H1 (cell line): ENCODE measurements at regions not wholly inside any gene's neighbourhood (a gene's known extent, or its start where the extent isn't known, plus 50 kb on each side); places are given as distances from the start of the nearest gene placed in this dataset.

Experiments used
- CTCF ChIA-PET: fragments of 300-600 bp; sonication (Branson Sonifier 250); formaldehyde crosslinking; loops from one replicate; lab custom pipeline; 2021; ENCODE audit not compliant: partially characterized antibody; lab: Charles Lee
- POLR2A ChIA-PET: fragments of 300-600 bp; sonication (Branson Sonifier 250); formaldehyde crosslinking; loops from one replicate; lab custom pipeline; 2021; ENCODE audit warnings: inconsistent platforms; ENCODE audit not compliant: partially characterized antibody; lab: Charles Lee
- DNase-seq, 2 experiments: peaks; one replicate each; pipeline versions ENCODE4 v3.0.0 to v3.0.0-alpha.2; 2010 to 2022; ENCODE audit warnings: low spot score in 2 of 2, low read depth in 1 of 2, mixed read lengths in 1 of 2
- FAIRE-seq: peaks from 2 replicates; lab custom pipeline; 2011; peaks lifted over from hg19 to GRCh38; lab: Jason Lieb, UNC
- H2AFZ ChIP-seq: 2 replicates; pipeline ENCODE4 v1.8.1; 2012; ENCODE audit warnings: low read length, inconsistent platforms
- H2AK5ac ChIP-seq: 2 replicates; pipeline ENCODE4 v1.6.1; 2013; ENCODE audit warnings: low read depth, low read length
- H2BK120ac ChIP-seq: replicated peaks from 2 replicates; pipeline ENCODE3; 2013; ENCODE audit warnings: low read depth, low read length, inconsistent platforms
- H2BK12ac ChIP-seq: 2 replicates; pipeline ENCODE4 v1.6.1; 2013; ENCODE audit warnings: low read depth, low read length
- H2BK15ac ChIP-seq: 2 replicates; pipeline ENCODE4 v1.6.1; 2013; ENCODE audit warnings: low read length
- H2BK20ac ChIP-seq: 2 replicates; pipeline ENCODE4 v1.6.1; 2013; ENCODE audit warnings: low read length
- H2BK5ac ChIP-seq: 2 replicates; pipeline ENCODE4 v1.6.1; 2013; ENCODE audit warnings: low read depth, low read length
- H3K14ac ChIP-seq: 2 replicates; pipeline ENCODE4 v1.6.1; 2013; ENCODE audit warnings: inconsistent platforms; ENCODE audit not compliant: insufficient read length
- H3K18ac ChIP-seq: 2 replicates; pipeline ENCODE4 v1.6.1; 2013; ENCODE audit warnings: low read length; ENCODE audit errors: extremely low read depth
- H3K23ac ChIP-seq: 2 replicates; pipeline ENCODE4 v1.6.1; 2013; ENCODE audit warnings: inconsistent platforms; ENCODE audit not compliant: insufficient read length
- H3K23me2 ChIP-seq: 2 replicates; pipeline ENCODE4 v1.6.1; 2013; ENCODE audit warnings: low read depth, low read length
- H3K27ac ChIP-seq: 2 replicates; pipeline ENCODE4 v1.6.1; 2011; ENCODE audit warnings: low read depth, low read length, inconsistent platforms
- H3K27me3 ChIP-seq, 4 experiments: replicated peaks in 1 of 4; 1 replicate in 1 of 4; 2 replicates in 3 of 4; pipeline versions ENCODE4 v1.6.1 to v1.8.1; 2011 to 2013; ENCODE audit warnings: low read length in 3 of 4, mild to moderate bottlenecking in 3 of 4, inconsistent platforms in 2 of 4, mixed read lengths in 2 of 4, moderate library complexity in 1 of 4; ENCODE audit not compliant: control insufficient read depth in 3 of 4, insufficient read depth in 3 of 4; ENCODE audit errors: extremely low read depth in 1 of 4
- H3K36me3 ChIP-seq, 4 experiments: 2 replicates each; pipeline versions ENCODE4 v1.6.1 to v1.8.1; 2011 to 2013; ENCODE audit warnings: mild to moderate bottlenecking in 4 of 4, low read length in 3 of 4, moderate library complexity in 2 of 4, control low read depth in 1 of 4, inconsistent platforms in 1 of 4; ENCODE audit not compliant: insufficient read depth in 4 of 4, control insufficient read depth in 2 of 4
- H3K4ac ChIP-seq: replicated peaks from 2 replicates; pipeline ENCODE3; 2013; ENCODE audit warnings: low read length, low read depth, mixed read lengths, inconsistent platforms; ENCODE audit not compliant: insufficient read length
- H3K4me1 ChIP-seq, 4 experiments: replicated peaks in 1 of 4; 1 replicate in 1 of 4; 2 replicates in 3 of 4; pipeline versions ENCODE4 v1.6.1 to v1.8.1; 2011 to 2013; ENCODE audit warnings: low read length in 3 of 4, inconsistent platforms in 2 of 4, mixed read lengths in 1 of 4; ENCODE audit not compliant: insufficient read depth in 4 of 4, control insufficient read depth in 3 of 4
- H3K4me2 ChIP-seq, 2 experiments: 2 replicates each; pipeline versions ENCODE4 v1.6.1 to v1.8.1; 2011 to 2013; ENCODE audit warnings: low read depth in 2 of 2, low read length in 2 of 2, control low read depth in 1 of 2, inconsistent platforms in 1 of 2, mild to moderate bottlenecking in 1 of 2; ENCODE audit not compliant: insufficient read depth in 1 of 2
- H3K4me3 ChIP-seq, 4 experiments: fragments of 200-600, 300-600 bp in 1 of 4; sonication (generic), shearing (Covaris generic), sonication (Bioruptor Twin) in 1 of 4; 2 replicates each; pipeline versions ENCODE4 v1.5.1 to v1.8.1; 2011 to 2016; ENCODE audit warnings: low read length in 4 of 4, low read depth in 3 of 4, control low read depth in 2 of 4, inconsistent platforms in 2 of 4, mild to moderate bottlenecking in 2 of 4, mixed read lengths in 1 of 4, moderate library complexity in 1 of 4; ENCODE audit not compliant: insufficient read depth in 2 of 4; ENCODE audit errors: extremely low read depth in 1 of 4
- H3K56ac ChIP-seq: replicated peaks from 2 replicates; pipeline ENCODE3; 2013; ENCODE audit warnings: low read depth, mild to moderate bottlenecking, mixed read lengths, low read length, inconsistent platforms; ENCODE audit not compliant: insufficient read length
- H3K79me1 ChIP-seq: 2 replicates; pipeline ENCODE4 v1.6.1; 2013; ENCODE audit warnings: low read depth, low read length, control low read depth
- H3K79me2 ChIP-seq, 2 experiments: 2 replicates each; pipeline versions ENCODE4 v1.6.1 to v1.8.1; 2012 to 2013; ENCODE audit warnings: low read length in 2 of 2, mild to moderate bottlenecking in 2 of 2, inconsistent platforms in 1 of 2; ENCODE audit not compliant: insufficient read depth in 2 of 2, control insufficient read depth in 1 of 2
- H3K9ac ChIP-seq, 4 experiments: replicated peaks in 1 of 4; 1 replicate in 1 of 4; 2 replicates in 3 of 4; pipeline versions ENCODE4 v1.6.1 to v1.8.1; 2011 to 2013; ENCODE audit warnings: low read depth in 3 of 4, low read length in 3 of 4, control low read depth in 2 of 4, mild to moderate bottlenecking in 2 of 4, moderate library complexity in 2 of 4, inconsistent platforms in 1 of 4; ENCODE audit errors: extremely low read depth in 1 of 4
- H3K9me3 ChIP-seq, 2 experiments: 2 replicates each; pipeline versions ENCODE4 v1.6.1 to v1.8.1; 2012 to 2013; ENCODE audit warnings: mild to moderate bottlenecking in 2 of 2, moderate library complexity in 2 of 2, control low read depth in 1 of 2, inconsistent platforms in 1 of 2, low read depth in 1 of 2, low read length in 1 of 2, mixed read lengths in 1 of 2; ENCODE audit not compliant: insufficient read depth in 2 of 2
- H4K20me1 ChIP-seq, 2 experiments: replicated peaks in 1 of 2; 2 replicates each; pipeline versions ENCODE3 to v1.8.1; 2011 to 2013; ENCODE audit warnings: inconsistent platforms in 2 of 2, low read length in 2 of 2, mild to moderate bottlenecking in 1 of 2; ENCODE audit not compliant: insufficient read depth in 2 of 2, control insufficient read depth in 1 of 2
- H4K5ac ChIP-seq: 2 replicates; pipeline ENCODE4 v1.6.1; 2013; ENCODE audit warnings: low read length, low read depth, mixed read lengths, inconsistent platforms; ENCODE audit not compliant: insufficient read length
- H4K8ac ChIP-seq: 2 replicates; pipeline ENCODE4 v1.8.0; 2013; ENCODE audit warnings: mild to moderate bottlenecking, moderate library complexity, low read length, inconsistent platforms; ENCODE audit not compliant: insufficient read depth; ENCODE audit errors: extremely low read depth
- H4K91ac ChIP-seq: replicated peaks from 2 replicates; pipeline ENCODE3; 2013; ENCODE audit warnings: low read length, mixed read lengths, inconsistent platforms; ENCODE audit not compliant: insufficient read length
- CEBPB ChIP-seq: IDR thresholded peaks from 2 replicates; pipeline ENCODE4 v1.6.1; 2012; ENCODE audit warnings: low read depth, low read length
- JUND ChIP-seq: IDR thresholded peaks from 2 replicates; pipeline ENCODE4 v1.6.1; 2011; ENCODE audit warnings: mild to moderate bottlenecking, improper control_type of control experiment, low read length
- POLR2AphosphoS5 ChIP-seq: IDR thresholded peaks from 2 replicates; pipeline ENCODE4 v1.6.1; 2011; ENCODE audit warnings: low read depth, low read length
- RXRA ChIP-seq: IDR thresholded peaks from 2 replicates; pipeline ENCODE4 v1.6.1; 2011; ENCODE audit warnings: low read depth, mild to moderate bottlenecking, low read length, moderate library complexity; ENCODE audit not compliant: insufficient read depth
- WGBS, 2 experiments: shearing (Covaris generic) in 1 of 2; methylation state at CpG; one replicate each; pipeline versions ENCODE4 v1.1.6 to v1.1.7; 2013 to 2015; ENCODE audit warnings: low lambda C conversion rate in 2 of 2, mixed read lengths in 2 of 2, inconsistent platforms in 1 of 2, low coverage in 1 of 2, missing lambda C conversion rate in 1 of 2; ENCODE audit not compliant: insufficient replicate concordance in 2 of 2, insufficient coverage in 1 of 2, insufficient read length in 1 of 2; ENCODE audit errors: extremely low coverage in 1 of 2, missing lambda C conversion rate in 1 of 2; 5-methylcytosine and 5-hydroxymethylcytosine counted together
- TF ChIP-seq, protein P1 (sequence below): IDR thresholded peaks from 2 replicates; pipeline ENCODE4 v1.6.1; 2011; ENCODE audit warnings: low read length, improper control_type of control experiment

DNA sequence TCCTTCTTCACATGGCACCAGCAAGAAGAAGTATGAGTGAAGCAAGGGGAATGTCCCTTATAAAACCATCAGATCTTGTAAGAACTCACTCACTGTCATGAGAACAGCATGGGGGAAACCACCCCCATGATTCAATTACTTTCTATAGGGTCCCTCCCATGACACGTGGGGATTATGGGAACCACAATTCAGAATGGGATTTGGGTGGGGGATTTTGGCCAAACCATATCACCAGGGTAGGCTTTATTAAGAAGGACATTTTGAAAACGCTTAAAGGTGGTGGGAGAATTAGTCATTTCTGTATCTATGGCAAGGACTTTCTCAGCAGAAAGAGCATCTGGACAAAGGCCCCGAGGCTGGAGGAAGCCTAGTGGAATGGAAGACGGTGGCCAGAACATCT, 100.2 kb upstream of the ADAMTS16 start:
- Histone ChIP-seq H3K56ac (no peak overlapping the region), H2AK5ac (no peak overlapping the region), H2BK20ac (no peak overlapping the region), H3K36me3 (no peaks in the 10 kb centered on the region), H2BK5ac (no peak overlapping the region), H3K4me2 (no peak overlapping the region), H2BK120ac (no peak overlapping the region), H3K79me2 (no peaks in the 10 kb centered on the region), H3K27me3 (no peaks in the 10 kb centered on the region), H3K23ac (no peak overlapping the region), H3K18ac (no peak overlapping the region), H3K4ac (no peak overlapping the region), H2AFZ (no peak overlapping the region), H3K14ac (no peak overlapping the region), H3K4me1 (no peaks in the 10 kb centered on the region), H4K20me1 (no peaks in the 10 kb centered on the region), H3K27ac (no peak overlapping the region), H3K9me3 (no peaks in the 10 kb centered on the region), H4K91ac (no peak overlapping the region), H2BK12ac (no peak overlapping the region), H3K79me1 (no peaks in the 10 kb centered on the region), H3K23me2 (no peaks in the 10 kb centered on the region), H3K4me3 (no peak overlapping the region), H4K8ac (no peak overlapping the region), H4K5ac (no peak overlapping the region), H3K9ac (no peak overlapping the region), H2BK15ac (no peak overlapping the region)
- 86% methylated on average over 4 of the region's 4 CpGs; no CpG with 5 or more reads in 1 of the 2 experiments for WGBS, 2 experiments
- CTCF ChIA-PET, result no interaction called here
- no peak for DNase-seq
- TF ChIP-seq CEBPB (no peak), POLR2AphosphoS5 (no peak), RXRA (no peak), JUND (no peak)
- TF ChIP-seq, protein P1, sequence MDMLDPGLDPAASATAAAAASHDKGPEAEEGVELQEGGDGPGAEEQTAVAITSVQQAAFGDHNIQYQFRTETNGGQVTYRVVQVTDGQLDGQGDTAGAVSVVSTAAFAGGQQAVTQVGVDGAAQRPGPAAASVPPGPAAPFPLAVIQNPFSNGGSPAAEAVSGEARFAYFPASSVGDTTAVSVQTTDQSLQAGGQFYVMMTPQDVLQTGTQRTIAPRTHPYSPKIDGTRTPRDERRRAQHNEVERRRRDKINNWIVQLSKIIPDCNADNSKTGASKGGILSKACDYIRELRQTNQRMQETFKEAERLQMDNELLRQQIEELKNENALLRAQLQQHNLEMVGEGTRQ, result no peak
- POLR2A ChIA-PET, result no interaction called here
- no peak for FAIRE-seq
